ENCODE measurements at regions not wholly inside any gene's neighbourhood (a gene's known extent, or its start where the extent isn't known, plus 50 kb on each side); places are given as distances from the start of the nearest gene placed in this dataset.

GRCh38 chr14:42965512-42965911, 1358.8 kb downstream of the LRFN5 start:
- TF ChIP-seq CTCF (IDR thresholded peaks at IDR 0.05) (no peak), POLR2A (IDR thresholded peaks at IDR 0.05) (no peak)
